HCT116 (cell line): ENCODE measurements at regions not wholly inside any gene's neighbourhood (a gene's known extent, or its start where the extent isn't known, plus 50 kb on each side); places are given as distances from the start of the nearest gene placed in this dataset.

Experiments used
- ATAC-seq: fragments of 200-7000 bp; cut with Tn5 transposase; 2 replicates; pipeline ENCODE4 v1.9.1; 2020; ENCODE audit warnings: mild to moderate bottlenecking, moderate library complexity
- BruUV-seq: library from RNA; stranded (reverse); fragments of 400-500 nt; replicated peaks from 2 replicates; lab custom pipeline; 2021; lab: Mats Ljungman, UMichigan
- CTCF ChIA-PET: fragments of 300-600 bp; sonication (Branson Sonifier 250); formaldehyde crosslinking; loops from one replicate; lab custom pipeline; 2021; ENCODE audit warnings: antibody characterized with exemption; lab: Charles Lee
- POLR2A ChIA-PET: fragments of 300-600, 350-600 bp; sonication (Branson Sonifier 250); formaldehyde crosslinking; loops from one replicate; lab custom pipeline; 2021; ENCODE audit warnings: antibody characterized with exemption; lab: Charles Lee
- RAD21 ChIA-PET, 2 experiments: fragments of 300-600 bp; sonication (Branson Sonifier 250); formaldehyde crosslinking; loops; one replicate each; lab custom pipeline; 2023; ENCODE audit warnings: low total read pairs in 2 of 2; ENCODE audit not compliant: uncharacterized antibody in 2 of 2, unreplicated experiment in 2 of 2, low non-redundant PET in 1 of 2; lab: Charles Lee
- DNase-seq: peaks from one replicate; pipeline ENCODE4 v3.0.0-alpha.2; 2010; ENCODE audit warnings: low read depth, low spot score
- H2AFZ ChIP-seq: fragments of 200-600 bp; shearing (Covaris generic), sonication (generic); 2 replicates; pipeline ENCODE4 v1.6.1; 2017; ENCODE audit warnings: low read depth, mixed run types, mixed read lengths, antibody characterized with exemption, low read length; ENCODE audit not compliant: poor library complexity, severe bottlenecking
- H3K27ac ChIP-seq: 2 replicates; pipeline ENCODE4 v1.5.1; 2012; ENCODE audit warnings: low read depth, low read length
- H3K27me3 ChIP-seq: fragments of 200-600 bp; sonication (generic); 2 replicates; pipeline ENCODE4 v1.6.1; 2016; ENCODE audit warnings: mixed run types, low read length, mixed read lengths; ENCODE audit not compliant: insufficient read depth
- H3K36me3 ChIP-seq, 2 experiments: fragments of 200-500 bp in 1 of 2; fragments of 200-600 bp in 1 of 2; sonication (Bioruptor generic) in 1 of 2; sonication (generic) in 1 of 2; 2 replicates each; pipeline versions ENCODE4 v1.5.1 to v1.6.1; 2014 to 2016; ENCODE audit warnings: low read length in 2 of 2, inconsistent platforms in 1 of 2, mixed read lengths in 1 of 2, mixed run types in 1 of 2; ENCODE audit not compliant: insufficient read depth in 2 of 2, control insufficient read depth in 1 of 2
- H3K4me1 ChIP-seq, 2 experiments: fragments of 200-600 bp in 1 of 2; sonication (generic) in 1 of 2; 2 replicates each; pipeline versions ENCODE4 v1.5.1 to v1.6.1; 2012 to 2017; ENCODE audit warnings: low read length in 2 of 2, inconsistent platforms in 1 of 2, mild to moderate bottlenecking in 1 of 2, mixed read lengths in 1 of 2, mixed run types in 1 of 2, moderate library complexity in 1 of 2; ENCODE audit not compliant: insufficient read depth in 2 of 2, control insufficient read depth in 1 of 2
- H3K4me2 ChIP-seq: fragments of 200-600 bp; sonication (generic); 2 replicates; pipeline ENCODE4 v1.6.1; 2017; ENCODE audit warnings: mixed run types, low read length, mixed read lengths
- H3K4me3 ChIP-seq, 2 experiments: fragments of 200-600 bp in 1 of 2; sonication (generic) in 1 of 2; replicated peaks in 1 of 2; 2 replicates each; pipeline ENCODE4 v1.5.1; 2011 to 2016; ENCODE audit warnings: low read length in 2 of 2, control low read depth in 1 of 2, low read depth in 1 of 2, mild to moderate bottlenecking in 1 of 2, mixed read lengths in 1 of 2, mixed run types in 1 of 2
- H3K79me2 ChIP-seq: fragments of 200-600 bp; sonication (generic); 2 replicates; pipeline ENCODE4 v1.6.1; 2017; ENCODE audit warnings: mild to moderate bottlenecking, mixed run types, low read length, moderate library complexity, mixed read lengths; ENCODE audit not compliant: insufficient read depth
- H3K9ac ChIP-seq: fragments of 200-600 bp; sonication (generic); 2 replicates; pipeline ENCODE4 v1.6.1; 2016; ENCODE audit warnings: low read length, mixed read lengths
- H3K9me2 ChIP-seq: fragments of 200-600 bp; sonication (generic), shearing (Covaris generic); 2 replicates; pipeline ENCODE4 v1.6.1; 2017; ENCODE audit warnings: mixed run types, mild to moderate bottlenecking, moderate library complexity; ENCODE audit not compliant: insufficient read depth
- H3K9me3 ChIP-seq, 2 experiments: fragments of 200-500 bp in 1 of 2; fragments of 200-600 bp in 1 of 2; sonication (Bioruptor generic) in 1 of 2; sonication (generic) in 1 of 2; 2 replicates each; pipeline ENCODE4 v1.6.1; 2014 to 2017; ENCODE audit warnings: low read length in 2 of 2, mixed read lengths in 2 of 2, inconsistent platforms in 1 of 2, low read depth in 1 of 2, mild to moderate bottlenecking in 1 of 2, mixed run types in 1 of 2, moderate library complexity in 1 of 2; ENCODE audit not compliant: control insufficient read depth in 1 of 2, insufficient read depth in 1 of 2
- H4K20me1 ChIP-seq: fragments of 200-600 bp; sonication (generic), shearing (Covaris generic); 2 replicates; pipeline ENCODE4 v1.6.1; 2017; ENCODE audit warnings: mixed run types, mild to moderate bottlenecking, moderate library complexity; ENCODE audit not compliant: insufficient read depth
- ATF3 ChIP-seq: IDR thresholded peaks from 2 replicates; pipeline ENCODE4 v1.6.1; 2012
- CBX3 ChIP-seq: IDR thresholded peaks from 2 replicates; pipeline ENCODE4 v1.6.1; 2012; ENCODE audit warnings: low read depth
- CEBPB ChIP-seq: IDR thresholded peaks from 2 replicates; pipeline ENCODE4 v1.6.1; 2012; ENCODE audit warnings: low read depth
- CTCF ChIP-seq, 3 experiments: fragments of 200-600 bp in 1 of 3; sonication (generic) in 1 of 3; IDR thresholded peaks in 2 of 3; conservative IDR thresholded peaks in 1 of 3; 2 replicates each; pipeline ENCODE4 v1.5.1; 2012 to 2017; ENCODE audit warnings: low read depth in 2 of 3, low read length in 2 of 3, antibody characterized with exemption in 1 of 3, borderline replicate concordance in 1 of 3, control low read depth in 1 of 3, mild to moderate bottlenecking in 1 of 3, mixed read lengths in 1 of 3, mixed run types in 1 of 3, moderate library complexity in 1 of 3; ENCODE audit not compliant: insufficient read depth in 1 of 3
- EGR1 ChIP-seq: IDR thresholded peaks from 2 replicates; pipeline ENCODE4 v1.6.1; 2012; ENCODE audit warnings: low read depth
- ELF1 ChIP-seq: IDR thresholded peaks from 2 replicates; pipeline ENCODE4 v1.6.1; 2012; ENCODE audit warnings: low read depth, borderline replicate concordance
- EZH2 ChIP-seq: fragments of 200-600 bp; sonication (generic); IDR thresholded peaks from 2 replicates; pipeline ENCODE4 v1.6.1; 2017; ENCODE audit warnings: antibody characterized with exemption, mixed run types
- FOSL1 ChIP-seq: IDR thresholded peaks from 2 replicates; pipeline ENCODE4 v1.6.1; 2012; ENCODE audit warnings: low read depth
- JUND ChIP-seq: IDR thresholded peaks from 2 replicates; pipeline ENCODE4 v1.6.1; 2012
- MAX ChIP-seq: IDR thresholded peaks from 2 replicates; pipeline ENCODE4 v1.6.1; 2012
- POLR2A ChIP-seq: IDR thresholded peaks from 2 replicates; pipeline ENCODE4 v1.7.0; 2011; ENCODE audit warnings: borderline replicate concordance; ENCODE audit not compliant: insufficient read depth, insufficient read length; ENCODE audit errors: extremely low read depth
- POLR2AphosphoS5 ChIP-seq: IDR thresholded peaks from 2 replicates; pipeline ENCODE4 v1.6.1; 2011; ENCODE audit warnings: mild to moderate bottlenecking, low read depth, low read length, moderate library complexity
- SIN3A ChIP-seq: IDR thresholded peaks from 2 replicates; pipeline ENCODE4 v1.6.1; 2012; ENCODE audit warnings: low read depth
- SP1 ChIP-seq: IDR thresholded peaks from 2 replicates; pipeline ENCODE4 v1.6.1; 2012; ENCODE audit warnings: low read depth
- TCF7L2 ChIP-seq: IDR thresholded peaks from 2 replicates; pipeline ENCODE4 v1.7.0; 2011; ENCODE audit warnings: borderline replicate concordance, inconsistent platforms; ENCODE audit not compliant: insufficient read depth, insufficient read length; ENCODE audit errors: extremely low read depth
- YY1 ChIP-seq: IDR thresholded peaks from 2 replicates; pipeline ENCODE4 v1.6.1; 2011; ENCODE audit warnings: low read length, low read depth, moderate library complexity, mild to moderate bottlenecking; ENCODE audit not compliant: insufficient replicate concordance; ENCODE audit errors: extremely low read depth
- ZNF274 ChIP-seq: fragments of 200-500 bp; sonication (Bioruptor generic); IDR thresholded peaks from 2 replicates; pipeline ENCODE4 v1.6.1; 2014; ENCODE audit warnings: mild to moderate bottlenecking, low read depth, low read length, inconsistent platforms
- intact Hi-C: fragments of 100-400 bp; cut with micrococcal nuclease; formaldehyde crosslinking; loops from 2 replicates; pipeline ENCODE4 v1.10.0; 2022

- intact Hi-C loops, result no loop called here
- Histone ChIP-seq H3K27ac (no peak overlapping the region), H3K79me2 (no peaks in the 10 kb centered on the region), H4K20me1 (no peaks in the 10 kb centered on the region), H3K4me3 (no peak overlapping the region), H3K9me3 (no peaks in the 10 kb centered on the region), H3K4me2 (no peak overlapping the region), H2AFZ (no peak overlapping the region), H3K9ac (no peak overlapping the region), H3K36me3 (no peaks in the 10 kb centered on the region), H3K4me1 (no peaks in the 10 kb centered on the region), H3K27me3 (no peaks in the 10 kb centered on the region), H3K9me2 (no peaks in the 10 kb centered on the region)
- ChIA-PET CTCF (no interaction called here), RAD21 (no interaction called here), POLR2A (no interaction called here)
- TF ChIP-seq SP1, result no peak
- no peak for TF ChIP-seq POLR2A
- no peak for TF ChIP-seq ZNF274
- no peak for TF ChIP-seq CBX3
- BruUV-seq, result no TSS peak
- no peak for ATAC-seq
- no peak for DNase-seq
Observed at GRCh38 chr2:16112972-16113560, 172.7 kb downstream of the MYCN start.

GRCh38 chr2:16112251-16112971, 172.1 kb downstream of the MYCN start:
- H3K9me3 ChIP-seq, result no peaks in the 10 kb centered on the region
- no peaks in the 10 kb centered on the region for H3K4me1 ChIP-seq
- H3K79me2 ChIP-seq, result no peaks in the 10 kb centered on the region
- no peak overlapping the region for H2AFZ ChIP-seq
- no TSS peak for BruUV-seq
- H3K36me3 ChIP-seq, result no peaks in the 10 kb centered on the region
- H3K4me3 ChIP-seq, result no peak overlapping the region
- H3K27me3 ChIP-seq, result no peaks in the 10 kb centered on the region
- POLR2A ChIA-PET, result no interaction called here
- intact Hi-C loops, result no loop called here
- H3K9ac ChIP-seq, result no peak overlapping the region
- RAD21 ChIA-PET, result no interaction called here
- ATAC-seq (no peak), DNase-seq (no peak)
- no peak overlapping the region for H3K27ac ChIP-seq
- no peak overlapping the region for H3K4me2 ChIP-seq
- CTCF ChIA-PET, result no interaction called here
- H3K9me2 ChIP-seq, result no peaks in the 10 kb centered on the region
- H4K20me1 ChIP-seq, result no peaks in the 10 kb centered on the region
- TF ChIP-seq YY1, result no peak
- TF ChIP-seq EGR1, result no peak
- TF ChIP-seq JUND, result no peak
- TF ChIP-seq CTCF (IDR thresholded peaks at IDR 0.05 in 2 of 3, conservative IDR thresholded peaks at IDR 0.05 in 1 of 3; ENCODE audit: borderline replicate concordance in 1 of 3, insufficient read depth in 1 of 3, low read depth in 2 of 3, low read length in 2 of 3), result no peak
- no peak for TF ChIP-seq POLR2A
- TF ChIP-seq ELF1, result no peak
- no peak for TF ChIP-seq ATF3
- TF ChIP-seq SIN3A, result no peak
- no peak for TF ChIP-seq POLR2AphosphoS5
- no peak for TF ChIP-seq FOSL1
- TF ChIP-seq TCF7L2, result no peak
- TF ChIP-seq CEBPB, result no peak
- TF ChIP-seq CBX3, result no peak
- no peak for TF ChIP-seq MAX
- TF ChIP-seq EZH2, result no peak
